ENCODE measurements at regions not wholly inside any gene's neighbourhood (a gene's known extent, or its start where the extent isn't known, plus 50 kb on each side); places are given as distances from the start of the nearest gene placed in this dataset.
"Not testable (repeated sequence)": the region's sequence is repeated elsewhere in the genome, so short reads cannot be mapped to it uniquely, and the experiment has no call there.

- ATAC-seq (ENCODE audit: poor library complexity) = no peak
- intact Hi-C loops (cut with DNase I) = no loop called here
- DNase-seq = no peak
Observed at GRCh38 chr13:78913656-78914055, 254.7 kb upstream of the OBI1 start.

DNA sequence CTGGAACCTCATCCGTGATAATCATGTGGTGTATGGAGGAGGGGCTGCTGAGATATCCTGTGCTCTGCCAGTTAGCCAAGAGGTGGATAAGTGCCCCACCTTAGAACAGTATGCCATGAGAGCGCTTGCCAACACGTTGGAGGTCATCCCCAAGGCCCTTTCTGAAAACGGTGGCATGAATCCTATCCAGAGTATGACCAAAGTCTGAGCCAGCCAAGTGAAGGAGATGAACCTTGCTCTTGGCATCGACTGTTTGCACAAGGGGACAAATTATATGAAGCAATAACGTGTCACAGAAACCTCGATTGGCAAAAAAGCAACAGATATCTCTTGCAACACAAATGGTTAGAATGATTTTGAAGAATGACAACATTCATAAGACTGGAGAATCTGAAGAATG lies 251.2 kb upstream of the OBI1 start:
- DNase-seq = no peak
- ATAC-seq (ENCODE audit: poor library complexity) = no peak
- intact Hi-C loops (cut with DNase I) = no loop called here

DNA sequence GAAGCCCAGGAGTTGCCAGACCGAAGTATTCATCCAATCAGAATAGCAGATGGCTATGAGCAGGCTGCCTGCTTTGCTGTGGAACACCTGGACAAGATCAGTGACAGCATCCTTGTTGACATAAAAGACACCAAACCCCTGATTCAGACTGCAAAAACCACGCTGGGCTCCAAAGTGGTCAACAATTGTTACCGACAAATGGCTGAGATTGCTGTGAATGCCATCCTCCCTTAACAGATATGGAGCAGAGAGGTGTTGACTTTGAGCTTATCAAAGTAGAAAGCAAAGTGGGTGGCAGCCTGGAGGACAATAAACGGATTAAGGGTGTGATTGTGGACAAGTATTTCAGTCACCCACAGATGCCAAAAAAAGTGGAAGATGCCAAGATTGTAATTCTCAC lies 250.3 kb upstream of the OBI1 start:
- no peak for ATAC-seq (ENCODE audit: poor library complexity)
- intact Hi-C loops (cut with DNase I) = no loop called here
- DNase-seq = no peak

DNA sequence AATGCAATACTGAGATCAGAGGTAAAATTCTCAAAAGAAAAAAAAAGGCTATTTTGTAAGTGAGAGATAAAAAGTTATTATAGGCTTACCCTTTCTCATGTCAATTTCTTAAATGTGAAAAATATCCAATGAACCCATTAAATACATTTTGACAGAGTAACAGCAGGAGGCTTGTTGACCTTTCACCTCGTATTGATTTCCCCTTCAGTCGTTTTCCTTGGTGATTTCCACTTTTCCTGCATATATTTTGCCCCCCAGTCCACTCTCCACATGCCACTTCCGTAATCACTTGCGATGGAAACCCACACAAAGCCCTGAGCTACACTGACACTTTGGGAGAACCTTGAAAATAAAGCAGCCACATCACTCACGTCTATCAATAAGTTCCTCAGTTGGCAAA lies 248.1 kb upstream of the OBI1 start:
- DNase-seq (no peak), ATAC-seq (ENCODE audit: poor library complexity) (no peak)
- intact Hi-C loops (cut with DNase I) = no loop called here

- ATAC-seq (ENCODE audit: poor library complexity) (no peak), DNase-seq (no peak)
- intact Hi-C loops (cut with DNase I) = no loop called here
Observed at GRCh38 chr13:78897200-78897599, 238.2 kb upstream of the OBI1 start.

GRCh38 chr13:78884571-78884970 lies 225.6 kb upstream of the OBI1 start:
- intact Hi-C loops (cut with DNase I) = no loop called here
- DNase-seq (no peak), ATAC-seq (ENCODE audit: poor library complexity) (no peak)

DNA sequence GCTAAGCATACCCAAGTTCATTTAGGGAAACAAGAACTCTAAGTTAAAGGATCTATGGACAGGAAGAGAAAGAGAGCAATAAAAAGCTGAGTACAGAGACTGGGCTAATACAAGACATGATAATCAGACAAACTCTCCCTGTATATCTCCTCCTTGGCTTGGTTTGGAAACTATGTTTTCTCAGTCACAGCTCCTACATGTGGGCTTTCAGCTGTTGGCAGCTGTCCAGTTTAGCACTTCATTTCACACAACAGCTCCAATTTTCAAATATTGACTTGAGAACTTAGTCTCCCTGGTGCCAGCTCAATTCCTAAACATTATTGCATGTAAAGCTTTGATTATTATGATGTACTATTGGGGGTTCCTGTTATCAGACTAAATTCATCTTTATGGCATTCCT lies 222.8 kb upstream of the OBI1 start:
- intact Hi-C loops (cut with DNase I) = no loop called here
- ATAC-seq (ENCODE audit: poor library complexity) = no peak
- no peak for DNase-seq

DNA sequence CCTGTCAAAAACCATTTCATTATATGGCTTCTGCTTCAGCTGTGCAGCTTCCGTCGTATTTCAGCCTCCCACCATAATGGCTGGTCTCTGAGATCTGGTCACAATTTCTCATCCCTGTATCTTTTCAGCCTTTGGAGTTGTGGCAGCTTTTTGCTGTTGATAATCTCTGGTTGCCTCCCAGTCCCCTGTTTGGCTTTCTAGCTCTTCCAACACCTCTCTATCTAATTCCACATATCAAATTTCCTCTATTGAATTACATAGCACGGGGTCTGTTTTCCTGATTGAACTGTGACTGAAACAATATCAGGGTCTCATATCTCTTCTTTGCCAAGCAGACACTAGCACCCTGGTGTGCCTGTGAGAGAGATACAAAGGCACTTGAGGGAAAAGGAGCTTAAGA lies 222.1 kb upstream of the OBI1 start:
- no peak for ATAC-seq (ENCODE audit: poor library complexity)
- intact Hi-C loops (cut with DNase I) = no loop called here
- no peak for DNase-seq

- peak; percentile 30 for DNase-seq
- intact Hi-C loops (cut with DNase I) = no loop called here
Observed at GRCh38 chr13:78876915-78877549, 218.1 kb upstream of the OBI1 start.

DNA sequence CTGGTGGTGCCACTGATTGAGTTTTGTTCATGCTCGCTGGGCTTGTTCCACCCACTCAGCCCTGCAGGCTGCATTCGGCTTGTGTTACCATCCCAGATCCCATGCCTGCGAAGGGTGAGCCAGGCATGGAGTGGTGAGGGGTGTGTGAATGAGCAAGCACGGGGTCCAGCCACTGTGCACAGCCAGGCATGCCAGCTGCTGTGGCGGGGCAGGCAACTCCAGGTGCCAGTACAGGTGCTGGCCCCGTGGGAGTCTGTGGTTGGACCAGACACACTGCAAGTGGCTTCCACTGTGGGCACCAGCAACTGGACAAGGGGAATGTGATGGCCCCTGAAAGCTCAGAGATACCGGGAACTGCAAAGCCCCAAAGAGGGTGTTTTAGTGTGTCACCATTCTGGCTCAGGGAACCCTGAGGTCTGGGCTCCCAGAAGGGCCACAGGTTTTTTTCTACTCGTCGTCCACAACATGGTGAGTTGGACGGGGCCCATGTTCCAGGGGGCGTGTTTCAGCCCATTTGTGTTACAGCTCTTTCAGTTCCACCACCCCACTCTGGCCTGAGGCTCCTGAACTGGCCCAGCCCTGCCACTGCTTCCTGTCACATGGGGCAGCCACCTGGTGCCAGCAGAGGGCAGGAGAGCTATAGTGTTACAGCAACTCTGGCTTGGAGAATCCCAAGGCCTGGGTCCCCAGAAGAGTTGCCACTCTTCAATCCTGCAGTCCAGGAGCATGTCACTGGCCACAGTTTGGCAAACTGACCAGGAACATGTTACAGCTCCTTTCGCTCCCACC lies 217.0 kb upstream of the OBI1 start:
- peak; percentile 24 for DNase-seq
- no peak for ATAC-seq (ENCODE audit: poor library complexity)
- intact Hi-C loops (cut with DNase I) = no loop called here

More at GRCh38 chr13:78876915-78877549, 218.1 kb upstream of the OBI1 start:
- ATAC-seq (ENCODE audit: poor library complexity) = no peak

DNA sequence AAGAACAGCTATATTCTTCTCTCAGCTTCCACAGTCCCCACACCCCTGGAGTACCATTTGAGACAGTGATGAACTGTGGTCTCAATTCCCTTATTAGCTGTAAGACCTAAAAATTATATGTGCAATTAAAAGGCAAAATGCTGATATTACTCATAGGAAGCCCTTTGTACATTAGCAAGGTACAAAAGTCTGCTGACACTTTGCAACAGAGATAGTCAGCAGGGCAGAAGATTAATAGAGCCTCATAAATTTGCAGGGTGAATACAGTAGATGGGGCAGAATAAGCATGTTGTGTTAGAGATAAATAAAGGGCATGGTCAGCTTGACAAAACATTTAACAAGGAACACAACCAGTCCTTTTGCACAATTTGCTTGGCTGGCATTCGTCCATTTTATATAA lies 210.0 kb upstream of the OBI1 start:
- no peak for ATAC-seq (ENCODE audit: poor library complexity)
- intact Hi-C loops (cut with DNase I) = no loop called here

DNA sequence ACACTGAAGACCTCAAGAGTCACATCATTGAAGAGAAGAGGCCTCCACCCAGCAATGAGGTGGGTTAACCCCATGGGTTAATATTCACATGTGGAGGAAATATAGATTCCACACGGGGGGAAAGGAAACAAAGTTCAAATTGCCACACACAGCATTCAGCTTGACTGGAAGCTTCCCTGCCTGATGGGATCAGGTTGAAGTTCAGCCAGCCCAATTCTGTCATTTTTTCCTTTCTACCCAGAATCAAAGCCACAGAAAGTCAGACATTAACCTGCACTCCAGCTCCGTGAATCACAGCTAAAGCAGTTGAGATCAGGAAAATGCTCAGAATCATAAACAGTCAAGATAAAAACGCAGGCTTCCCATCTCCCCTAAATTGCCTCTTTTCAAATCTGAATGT lies 208.7 kb upstream of the OBI1 start:
- no peak for ATAC-seq (ENCODE audit: poor library complexity)
- no peak for DNase-seq

More for the DNA sequence above, 210.0 kb upstream of the OBI1 start:
- no peak for DNase-seq

GRCh38 chr13:78866076-78866475 lies 207.1 kb upstream of the OBI1 start:
- DNase-seq; intact Hi-C loops (cut with DNase I); ATAC-seq (ENCODE audit: poor library complexity): not testable (repeated sequence)

More for the DNA sequence above, 208.7 kb upstream of the OBI1 start:
- intact Hi-C loops (cut with DNase I) = no loop called here

- ATAC-seq (ENCODE audit: poor library complexity) = no peak
- intact Hi-C loops (cut with DNase I) = no loop called here
- no peak for DNase-seq
Observed at GRCh38 chr13:78862446-78862845, 203.5 kb upstream of the OBI1 start.

GRCh38 chr13:78852709-78853108 lies 193.8 kb upstream of the OBI1 start:
- ATAC-seq (ENCODE audit: poor library complexity) (no peak), DNase-seq (no peak)
- intact Hi-C loops (cut with DNase I) = no loop called here

DNA sequence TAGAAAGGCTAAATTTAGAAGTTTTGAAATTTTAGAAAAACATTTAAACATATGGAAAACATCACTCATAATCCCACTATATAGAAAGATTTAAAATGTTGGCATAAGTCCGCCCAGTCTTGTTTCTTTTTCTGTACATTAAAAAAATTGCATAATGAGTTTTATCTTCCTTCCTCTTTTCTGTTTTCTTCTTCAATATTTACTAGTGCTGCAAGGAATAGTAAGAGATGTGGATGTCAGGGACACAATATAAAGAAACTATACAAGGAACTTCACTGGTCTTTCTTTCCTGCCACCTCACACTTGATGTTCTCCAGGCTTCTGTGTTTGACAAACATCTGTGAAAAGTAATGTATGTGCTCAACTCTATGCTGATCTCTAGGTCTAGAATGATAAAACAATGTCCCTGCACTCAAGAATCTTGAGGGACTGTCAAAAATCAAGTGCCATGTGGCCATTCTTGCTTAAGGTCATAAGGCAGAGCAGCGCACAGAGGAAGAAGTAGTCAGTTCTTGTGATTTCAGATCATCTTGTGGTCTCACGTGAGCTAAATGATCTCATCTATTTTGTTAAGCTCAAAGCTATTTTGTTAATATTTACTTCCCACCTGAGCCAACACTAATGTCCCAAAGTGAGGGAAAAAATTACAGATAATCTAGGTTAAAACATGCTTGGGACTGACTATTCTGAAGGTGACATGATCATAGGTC lies 186.9 kb upstream of the OBI1 start:
- intact Hi-C loops (cut with DNase I) = no loop called here
- DNase-seq (no peak), ATAC-seq (ENCODE audit: poor library complexity) (no peak)

GRCh38 chr13:78844106-78844505 lies 185.2 kb upstream of the OBI1 start:
- ATAC-seq (ENCODE audit: poor library complexity) (no peak), DNase-seq (no peak)
- intact Hi-C loops (cut with DNase I) = no loop called here

DNA sequence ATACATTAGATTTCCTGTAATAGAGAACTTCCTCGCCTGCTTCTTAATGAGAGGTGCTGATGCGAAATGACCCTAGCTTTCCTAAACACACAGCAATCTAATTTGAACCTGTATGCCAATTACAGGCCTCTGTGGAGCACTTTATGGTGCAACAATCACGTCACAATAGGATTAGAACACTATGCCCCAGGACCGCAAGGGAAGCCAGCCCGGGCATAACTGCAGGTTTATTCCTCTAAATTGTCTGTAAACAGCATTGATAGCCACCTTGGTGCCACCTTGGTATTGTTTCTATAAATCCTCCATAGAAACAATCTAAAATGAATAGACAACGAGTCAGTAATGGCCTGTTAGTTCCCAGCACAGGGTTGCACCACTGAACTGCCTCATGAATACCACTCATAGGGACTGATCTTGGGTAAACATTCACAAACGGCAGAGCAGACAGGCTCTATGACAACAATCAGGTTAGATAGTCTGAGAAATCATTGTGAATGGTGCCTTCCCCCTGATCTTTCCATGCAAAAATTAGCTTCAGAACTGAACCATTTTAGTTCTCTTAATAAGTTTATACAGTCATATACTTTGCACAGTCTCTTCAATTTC lies 182.5 kb upstream of the OBI1 start:
- intact Hi-C loops (cut with DNase I) = no loop called here
- DNase-seq (no peak), ATAC-seq (ENCODE audit: poor library complexity) (no peak)

GRCh38 chr13:78836238-78836784 lies 177.4 kb upstream of the OBI1 start:
- DNase-seq = no peak
- intact Hi-C loops (cut with DNase I) = no loop called here
- no peak for ATAC-seq (ENCODE audit: poor library complexity)
